HG03025 (cell line): ENCODE measurements at regions not wholly inside any gene's neighbourhood (a gene's known extent, or its start where the extent isn't known, plus 50 kb on each side); places are given as distances from the start of the nearest gene placed in this dataset.
"Not testable (repeated sequence)": the region's sequence is repeated elsewhere in the genome, so short reads cannot be mapped to it uniquely, and the experiment has no call there.

Experiments used
- ATAC-seq: cut with Tn5 transposase; IDR thresholded peaks from one replicate; pipeline ENCODE4 v1.9.1; 2021; ENCODE audit warnings: mild to moderate bottlenecking, moderate library complexity; ENCODE audit not compliant: unreplicated experiment, low FRiP score

- ATAC-seq = no peak
Measured at GRCh38 chr5:92849756-92850155, 731.3 kb downstream of the NR2F1-AS1 start.

- ATAC-seq = no peak
Measured at GRCh38 chr5:92841604-92842155, 739.3 kb downstream of the NR2F1-AS1 start.

- no peak for ATAC-seq
Measured at GRCh38 chr5:92838253-92838652, 742.8 kb downstream of the NR2F1-AS1 start.

DNA sequence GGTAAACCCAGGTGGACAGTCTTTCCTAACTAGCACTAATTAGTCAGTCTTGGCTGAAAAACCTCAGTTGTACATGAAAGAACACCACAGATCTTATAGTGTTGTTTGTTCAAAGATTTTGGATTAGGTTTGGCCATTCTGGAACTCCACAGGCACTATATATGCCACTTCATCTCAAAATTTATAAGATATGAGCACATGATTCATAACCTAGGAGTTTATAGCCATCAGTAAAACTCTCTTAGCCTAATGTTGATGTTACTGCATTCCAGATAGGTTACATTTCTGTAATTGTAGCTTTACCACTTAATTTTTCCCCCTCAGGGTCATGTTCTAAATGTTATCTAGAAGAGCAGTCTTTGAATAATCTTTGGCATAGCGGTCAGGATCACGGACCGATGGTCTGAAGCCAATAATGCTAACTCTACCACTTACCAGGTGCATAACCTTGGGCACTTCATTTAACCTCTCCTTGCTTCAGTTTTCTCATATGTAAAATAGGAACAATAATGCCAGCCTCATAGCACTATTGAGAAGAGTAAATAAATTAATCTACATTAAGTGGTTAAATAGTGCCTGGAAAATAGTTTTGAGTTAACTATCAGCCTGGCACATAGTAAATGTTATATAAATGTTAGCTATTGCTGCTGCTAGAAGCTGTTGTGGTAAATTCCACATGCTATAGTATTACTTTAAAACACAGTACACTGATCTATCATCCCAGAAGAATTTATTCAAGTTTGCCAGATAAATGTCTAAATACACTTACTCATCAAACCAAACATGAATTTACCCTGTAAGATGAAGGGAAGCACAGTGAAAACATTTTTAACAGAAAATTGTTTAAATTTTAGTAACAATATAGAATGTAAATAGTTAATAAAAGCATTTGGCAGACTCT lies 743.9 kb downstream of the NR2F1-AS1 start:
- no peak for ATAC-seq

GRCh38 chr5:92835712-92836111 lies 745.3 kb downstream of the NR2F1-AS1 start:
- no peak for ATAC-seq

- ATAC-seq = not testable (repeated sequence)
Measured at GRCh38 chr5:92823551-92823950, 757.5 kb downstream of the NR2F1-AS1 start.

DNA sequence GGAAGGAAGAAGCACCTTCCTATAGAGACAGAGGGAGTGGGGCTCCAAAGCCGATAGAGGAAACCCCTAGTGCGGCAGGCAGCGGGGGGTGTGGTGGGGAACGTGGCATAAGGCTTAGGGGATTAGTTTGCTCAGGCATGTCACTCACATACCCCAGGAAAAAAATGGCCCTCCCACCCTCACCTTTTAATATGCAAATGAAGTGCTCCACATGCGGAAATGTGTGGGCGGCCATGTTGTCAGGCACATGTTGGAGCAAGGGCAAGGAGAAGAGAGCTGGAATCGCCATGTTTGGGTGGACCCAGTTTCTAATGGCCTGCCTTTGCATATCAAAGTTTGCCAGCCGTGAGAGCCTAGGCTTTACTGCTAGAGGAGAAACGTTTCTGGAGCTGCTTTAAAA lies 758.8 kb downstream of the NR2F1-AS1 start:
- ATAC-seq = no peak

DNA sequence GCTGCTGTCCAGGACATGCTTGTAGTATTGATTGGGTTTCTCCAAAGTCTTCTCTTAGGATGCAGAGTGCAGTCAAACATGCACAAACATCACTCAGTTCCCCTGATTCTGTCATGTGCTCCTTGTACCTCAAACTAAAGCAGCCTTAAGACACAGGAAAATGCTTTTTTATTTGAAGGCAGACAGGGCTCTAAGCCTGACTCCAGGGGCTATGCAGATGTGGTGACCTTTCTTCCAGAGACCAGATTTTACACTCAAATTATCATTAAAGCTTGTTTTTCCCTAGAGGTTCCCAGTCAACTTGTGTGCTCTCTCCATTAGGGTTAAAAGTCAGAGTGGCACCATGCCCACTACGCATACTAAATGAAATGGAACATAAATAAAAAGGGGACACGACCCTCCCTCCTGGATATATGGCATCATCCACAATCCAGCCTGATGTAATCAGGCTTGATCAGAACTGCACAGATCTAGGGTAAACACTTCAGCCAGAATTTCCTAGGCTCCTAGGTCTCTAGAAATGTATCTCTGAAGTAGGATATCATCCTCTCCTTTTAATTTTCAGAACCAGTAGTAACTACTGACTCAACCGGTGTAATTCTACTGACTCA lies 771.1 kb downstream of the NR2F1-AS1 start:
- no peak for ATAC-seq

GRCh38 chr5:92808474-92808873 lies 772.5 kb downstream of the NR2F1-AS1 start:
- no peak for ATAC-seq

- no peak for ATAC-seq
Measured at GRCh38 chr5:92807085-92807484, 773.9 kb downstream of the NR2F1-AS1 start.

DNA sequence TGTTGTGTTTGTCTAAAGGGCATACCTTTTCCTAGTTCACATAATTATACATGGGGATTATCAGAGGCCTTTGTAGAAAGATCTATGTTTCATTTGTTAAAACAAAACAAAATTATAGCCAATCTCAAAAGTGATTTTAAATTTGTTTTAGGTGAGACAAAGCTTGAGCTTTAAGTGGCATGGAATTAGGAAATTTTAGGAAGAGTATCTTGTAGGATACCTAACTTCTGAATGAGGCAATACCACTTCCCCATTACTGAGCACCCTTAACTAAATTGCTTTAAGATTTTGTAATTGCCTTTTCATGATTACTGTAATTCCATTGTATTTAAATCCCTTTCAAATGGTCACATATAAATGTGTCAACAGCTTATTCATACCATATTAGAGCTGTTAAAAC lies 775.6 kb downstream of the NR2F1-AS1 start:
- no peak for ATAC-seq

DNA sequence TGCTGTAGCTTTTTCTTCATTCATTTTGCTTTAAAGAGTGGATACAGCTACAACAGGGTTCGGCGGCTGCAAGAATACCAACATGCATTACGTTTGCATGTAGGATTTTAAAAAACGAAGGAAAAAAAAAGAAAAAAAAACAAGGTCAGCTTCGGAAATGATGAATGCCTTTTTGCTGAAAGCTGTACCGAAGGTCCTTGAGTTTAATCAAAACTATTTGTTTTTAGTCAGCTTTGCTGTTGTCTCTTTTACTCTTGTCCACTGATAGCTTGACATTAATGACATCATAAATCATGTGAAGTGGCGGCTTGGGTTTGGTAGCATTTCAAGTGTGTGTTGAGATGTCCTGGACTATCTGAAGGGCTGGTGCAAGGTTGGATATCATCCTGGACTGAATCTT lies 779.1 kb downstream of the NR2F1-AS1 start:
- no peak for ATAC-seq

GRCh38 chr5:92800365-92800764 lies 780.7 kb downstream of the NR2F1-AS1 start:
- ATAC-seq = no peak

DNA sequence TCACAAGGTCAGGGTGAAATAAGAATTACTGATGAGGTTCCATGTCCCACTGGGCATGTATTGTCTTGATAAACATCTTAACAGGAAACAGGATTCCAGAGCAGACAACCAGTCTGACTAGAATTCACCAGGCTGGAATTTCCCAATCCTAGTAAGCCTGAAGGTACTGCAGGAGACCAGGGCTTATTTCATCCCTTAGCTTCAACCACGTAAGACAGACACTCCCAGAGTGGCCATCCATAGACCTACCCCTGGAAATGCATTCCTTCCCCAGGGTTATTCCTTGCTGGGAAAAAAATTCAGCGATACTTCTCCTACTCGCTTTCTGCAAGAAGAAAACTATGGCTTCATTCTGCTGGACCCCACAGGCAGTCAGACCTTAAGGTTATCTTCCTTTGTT lies 785.4 kb downstream of the NR2F1-AS1 start:
- no peak for ATAC-seq

DNA sequence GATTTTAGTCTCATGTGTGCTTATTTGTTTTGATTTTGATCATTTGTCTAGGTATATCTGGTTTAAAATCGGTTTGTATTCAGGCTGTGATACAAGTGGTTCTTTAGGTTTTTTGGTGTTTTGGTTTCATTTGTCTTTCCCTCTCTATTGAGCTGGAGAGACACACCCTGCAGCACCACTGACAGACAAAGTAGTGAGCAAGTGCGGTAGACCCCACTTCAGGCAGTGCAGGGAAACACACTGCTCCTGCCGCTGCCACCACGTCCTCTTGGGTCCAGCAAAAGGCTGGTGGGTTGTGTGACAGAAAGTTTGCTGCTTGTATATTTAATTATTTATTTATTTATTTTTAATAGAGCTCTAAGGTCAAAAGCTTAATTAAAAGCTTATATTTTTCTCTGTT lies 801.0 kb downstream of the NR2F1-AS1 start:
- no peak for ATAC-seq

GRCh38 chr5:92779536-92779935 lies 801.5 kb downstream of the NR2F1-AS1 start:
- no peak for ATAC-seq

DNA sequence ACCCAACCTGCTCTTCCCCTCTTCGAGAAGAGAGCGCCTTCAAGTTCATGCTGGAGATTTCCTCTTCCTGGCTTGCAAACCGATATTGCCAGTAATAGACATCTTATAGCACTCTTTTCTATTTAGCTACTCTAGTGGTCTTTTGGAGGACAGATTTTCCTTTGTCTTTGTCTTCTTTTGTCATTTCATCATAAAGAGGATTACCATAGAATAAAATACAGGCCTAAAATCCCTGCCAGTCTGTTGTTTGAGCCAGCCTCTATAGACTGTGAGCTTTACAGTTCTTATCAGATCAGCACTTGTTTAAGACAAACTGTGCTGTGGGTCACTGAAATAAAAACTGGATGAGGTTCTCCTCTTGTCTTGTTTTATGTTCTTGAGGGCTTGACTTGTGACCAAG lies 802.8 kb downstream of the NR2F1-AS1 start:
- ATAC-seq = no peak

GRCh38 chr5:92777421-92777820 lies 803.6 kb downstream of the NR2F1-AS1 start:
- no peak for ATAC-seq

- ATAC-seq = no peak
Measured at GRCh38 chr5:92775711-92776615, 805.1 kb downstream of the NR2F1-AS1 start.

GRCh38 chr5:92769978-92770377 lies 811.0 kb downstream of the NR2F1-AS1 start:
- no peak for ATAC-seq

DNA sequence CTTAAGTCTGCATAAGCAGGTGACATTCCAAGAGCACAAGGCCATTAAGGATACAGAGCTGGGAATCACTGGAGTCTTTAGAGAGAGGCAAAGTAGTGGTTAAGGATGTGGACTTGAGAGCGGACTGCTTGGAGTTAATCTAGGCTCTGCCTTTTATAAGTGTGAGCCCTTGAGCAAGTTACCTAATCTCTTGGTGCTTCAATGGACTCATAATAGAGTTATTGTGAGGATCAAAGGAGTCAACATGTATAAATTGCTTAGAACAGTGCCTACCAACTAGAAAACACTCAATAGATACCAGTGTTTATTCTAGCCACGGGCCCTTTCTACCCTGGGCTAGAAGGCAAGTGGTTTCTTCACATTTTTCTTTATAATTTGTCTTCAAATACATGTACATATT lies 819.4 kb downstream of the NR2F1-AS1 start:
- ATAC-seq = no peak
